ENCODE measurements at regions not wholly inside any gene's neighbourhood (a gene's known extent, or its start where the extent isn't known, plus 50 kb on each side); places are given as distances from the start of the nearest gene placed in this dataset.

- Histone ChIP-seq H3K18ac (ENCODE audit: extremely low read depth, low read length) (no peak overlapping the region), H3K9me3 (ENCODE audit: insufficient read depth in 2 of 2, low read depth in 1 of 2, low read length in 1 of 2) (no peaks in the 10 kb centered on the region), H2BK20ac (ENCODE audit: low read length) (no peak overlapping the region), H3K14ac (ENCODE audit: insufficient read length) (no peak overlapping the region), H3K23me2 (ENCODE audit: low read depth, low read length) (no peaks in the 10 kb centered on the region), H2AFZ (ENCODE audit: low read length) (no peak overlapping the region), H2BK15ac (ENCODE audit: low read length) (no peak overlapping the region), H3K36me3 (ENCODE audit: control insufficient read depth in 2 of 4, insufficient read depth in 4 of 4, low read length in 3 of 4) (no peaks in the 10 kb centered on the region), H2BK12ac (ENCODE audit: low read depth, low read length) (no peak overlapping the region), H3K9ac (replicated peaks in 1 of 4; ENCODE audit: extremely low read depth in 1 of 4, low read depth in 3 of 4, low read length in 3 of 4) (no peak overlapping the region), H3K23ac (ENCODE audit: insufficient read length) (no peak overlapping the region), H3K56ac (replicated peaks; ENCODE audit: insufficient read length, low read depth, low read length) (no peak overlapping the region), H3K4me2 (ENCODE audit: insufficient read depth in 1 of 2, low read depth in 2 of 2, low read length in 2 of 2) (no peak overlapping the region), H2AK5ac (ENCODE audit: low read depth, low read length) (no peak overlapping the region), H3K4ac (replicated peaks; ENCODE audit: insufficient read length, low read depth, low read length) (no peak overlapping the region), H3K79me2 (ENCODE audit: control insufficient read depth in 1 of 2, insufficient read depth in 2 of 2, low read length in 2 of 2) (no peaks in the 10 kb centered on the region), H4K20me1 (replicated peaks in 1 of 2; ENCODE audit: control insufficient read depth in 1 of 2, insufficient read depth in 2 of 2, low read length in 2 of 2) (no peaks in the 10 kb centered on the region), H3K4me1 (replicated peaks in 1 of 4; ENCODE audit: control insufficient read depth in 3 of 4, insufficient read depth in 4 of 4, low read length in 3 of 4) (peaks cover 0 to 2% (median 0%) of the 10 kb centered on the region in 4 experiments; a peak in 1 of 7 replicates), H4K8ac (ENCODE audit: extremely low read depth, insufficient read depth, low read length) (no peak overlapping the region), H3K27ac (ENCODE audit: low read depth, low read length) (no peak overlapping the region), H2BK5ac (ENCODE audit: low read depth, low read length) (no peak overlapping the region), H3K27me3 (replicated peaks in 1 of 4; ENCODE audit: control insufficient read depth in 3 of 4, extremely low read depth in 1 of 4, insufficient read depth in 3 of 4, low read length in 3 of 4) (no peaks in the 10 kb centered on the region), H4K5ac (ENCODE audit: insufficient read length, low read depth, low read length) (no peak overlapping the region), H3K4me3 (ENCODE audit: extremely low read depth in 1 of 4, insufficient read depth in 2 of 4, low read depth in 3 of 4, low read length in 4 of 4) (no peak overlapping the region), H2BK120ac (replicated peaks; ENCODE audit: low read depth, low read length) (no peak overlapping the region), H3K79me1 (ENCODE audit: low read depth, low read length) (no peaks in the 10 kb centered on the region), H4K91ac (replicated peaks; ENCODE audit: insufficient read length, low read length) (no peak overlapping the region)
- WGBS, 2 experiments (ENCODE audit: extremely low coverage in 1 of 2, insufficient coverage in 1 of 2, insufficient read length in 1 of 2, insufficient replicate concordance in 2 of 2, low coverage in 1 of 2, low lambda C conversion rate in 2 of 2, missing lambda C conversion rate in 1 of 2) = 74% methylated on average over 6 of the region's 6 CpGs; no CpG with 5 or more reads in 1 of the 2 experiments
- DNase-seq (ENCODE audit: low read depth in 1 of 2, low spot score in 2 of 2) (no peak), FAIRE-seq (no peak)
- ChIA-PET POLR2A (ENCODE audit: partially characterized antibody) (no interaction called here), CTCF (ENCODE audit: partially characterized antibody) (no interaction called here)
- TF ChIP-seq CHD2 (IDR thresholded peaks at IDR 0.05; ENCODE audit: low read length) = no peak
- TF ChIP-seq RBBP5 (IDR thresholded peaks at IDR 0.05; ENCODE audit: borderline replicate concordance, low read depth, low read length) = no peak
- TF ChIP-seq EGR1 (IDR thresholded peaks at IDR 0.05; ENCODE audit: borderline replicate concordance, low read depth, low read length) = no peak
- TF ChIP-seq ZNF274 (IDR thresholded peaks at IDR 0.05; ENCODE audit: borderline replicate concordance, extremely low read depth, low read length) = no peak
- no peak for TF ChIP-seq CREB1 (IDR thresholded peaks at IDR 0.05)
- TF ChIP-seq YY1 (IDR thresholded peaks at IDR 0.05; ENCODE audit: low read depth, low read length) = no peak
- TF ChIP-seq CTCF (IDR thresholded peaks at IDR 0.05; ENCODE audit: control extremely low read depth in 1 of 3, insufficient read depth in 1 of 3, low read depth in 1 of 3, low read length in 3 of 3) = no peak
- TF ChIP-seq POLR2A (IDR thresholded peaks at IDR 0.05; ENCODE audit: control extremely low read depth in 1 of 2, low read depth in 2 of 2, low read length in 2 of 2) = no peak
- no peak for TF ChIP-seq USF2 (IDR thresholded peaks at IDR 0.05; ENCODE audit: low read length)
- no peak for TF ChIP-seq POLR2AphosphoS5 (IDR thresholded peaks at IDR 0.05; ENCODE audit: low read depth, low read length)
- no peak for TF ChIP-seq GABPA (IDR thresholded peaks at IDR 0.05; ENCODE audit: borderline replicate concordance, insufficient read depth, low read length)
- TF ChIP-seq RFX5 (IDR thresholded peaks at IDR 0.05; ENCODE audit: borderline replicate concordance, low read depth, low read length) = no peak
- TF ChIP-seq SP1 (IDR thresholded peaks at IDR 0.05; ENCODE audit: low read depth, low read length) = no peak
Measured at GRCh38 chr5:58016358-58016757, 443.5 kb downstream of the PLK2 start.

All from H1 (cell line).